HuH-7 (cell line): ENCODE measurements at regions not wholly inside any gene's neighbourhood (a gene's known extent, or its start where the extent isn't known, plus 50 kb on each side); places are given as distances from the start of the nearest gene placed in this dataset.

Experiments used
- DNase-seq: peaks from one replicate; pipeline ENCODE4 v3.0.0; 2011; ENCODE audit warnings: low spot score

GRCh38 chr11:19661827-19662226 is 50.8 kb upstream of the NAV2 start:
- DNase-seq, result no peak

GRCh38 chr11:19660076-19660475 is 52.6 kb upstream of the NAV2 start:
- DNase-seq, result no peak

DNA sequence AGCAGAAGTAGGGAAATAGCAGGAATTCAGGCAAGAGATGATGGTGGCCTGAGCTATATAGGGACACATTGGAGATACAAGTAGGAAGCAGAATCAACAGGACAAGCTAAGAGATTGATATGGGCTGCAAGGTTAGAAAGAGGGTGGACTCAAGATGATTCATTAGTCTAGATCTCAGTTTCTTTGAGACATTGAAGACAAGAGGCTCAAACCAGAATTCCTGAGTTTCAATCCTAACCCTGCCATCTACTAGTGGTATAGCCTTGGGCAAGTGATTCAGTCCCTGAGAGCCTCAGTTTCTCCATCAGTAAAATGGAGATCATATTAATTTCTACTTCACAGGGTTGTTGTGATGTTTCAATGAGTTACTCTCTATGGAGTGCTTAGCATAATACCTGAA is 53.1 kb upstream of the NAV2 start:
- no peak for DNase-seq

GRCh38 chr11:19658344-19658743 is 54.3 kb upstream of the NAV2 start:
- no peak for DNase-seq

DNA sequence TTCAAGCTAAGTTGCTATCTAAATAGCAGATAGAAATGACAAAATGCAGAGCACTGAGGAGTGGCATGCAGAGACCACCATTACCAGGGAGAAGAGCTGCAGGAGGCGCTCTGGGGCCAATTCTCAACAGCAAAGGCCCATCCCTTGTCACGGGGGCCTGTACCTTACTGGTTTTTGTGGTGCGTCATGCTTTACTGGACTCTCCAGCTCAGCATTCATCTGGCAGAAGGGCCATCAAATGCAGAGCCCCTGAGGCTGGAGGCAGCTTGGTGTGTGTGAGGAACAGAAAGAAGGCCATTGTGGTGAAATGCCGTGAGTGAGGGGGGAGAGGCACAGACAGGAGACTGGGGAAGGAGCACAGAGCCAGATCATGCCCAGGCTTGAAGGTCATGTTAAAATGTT is 56.5 kb upstream of the NAV2 start:
- no peak for DNase-seq

GRCh38 chr11:19652623-19653375 is 59.8 kb upstream of the NAV2 start:
- no peak for DNase-seq

GRCh38 chr11:19651653-19652052 is 61.0 kb upstream of the NAV2 start:
- no peak for DNase-seq

DNA sequence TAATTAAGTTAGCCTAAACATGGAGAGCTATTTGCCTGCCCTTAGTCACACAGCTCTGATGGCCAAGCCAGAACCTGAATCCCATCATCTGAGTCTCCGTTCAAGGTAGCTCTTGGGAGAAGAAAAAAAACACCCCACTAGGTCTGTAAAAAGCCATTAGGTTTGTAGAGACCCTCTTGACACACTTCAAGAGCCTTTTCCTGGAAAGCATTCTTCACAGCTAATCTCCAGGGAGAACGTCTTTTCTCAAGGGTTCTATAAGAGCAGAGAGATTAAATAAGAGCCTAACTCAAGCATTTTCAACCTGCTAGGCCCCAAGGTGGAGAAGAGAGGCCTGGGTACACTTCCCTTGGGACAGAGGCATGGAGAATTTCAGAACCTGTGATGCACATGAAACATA is 61.6 kb upstream of the NAV2 start:
- DNase-seq, result no peak

- no peak for DNase-seq
Observed at GRCh38 chr11:19650467-19650866, 62.2 kb upstream of the NAV2 start.

DNA sequence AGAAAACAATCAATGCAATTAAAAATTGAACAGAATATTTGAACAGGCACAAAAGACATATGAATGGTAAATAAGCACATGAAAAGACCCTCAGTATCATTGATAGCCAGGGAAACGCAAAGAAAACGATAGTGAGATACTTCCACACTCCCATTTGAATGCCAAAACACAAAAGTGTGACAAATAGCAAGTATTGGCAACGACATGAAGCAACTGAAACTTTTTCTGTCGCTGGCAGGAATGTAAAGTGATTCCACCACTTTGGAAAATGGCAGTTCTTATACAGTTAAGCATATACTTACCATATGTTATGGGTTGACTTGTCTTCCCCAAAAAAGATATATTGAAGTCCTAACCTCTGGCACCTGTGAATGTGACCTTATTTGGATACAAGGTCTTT is 62.9 kb upstream of the NAV2 start:
- DNase-seq, result no peak

- DNase-seq, result no peak
Observed at GRCh38 chr11:19648321-19648720, 64.3 kb upstream of the NAV2 start.

- no peak for DNase-seq
Observed at GRCh38 chr11:19647816-19648215, 64.8 kb upstream of the NAV2 start.

DNA sequence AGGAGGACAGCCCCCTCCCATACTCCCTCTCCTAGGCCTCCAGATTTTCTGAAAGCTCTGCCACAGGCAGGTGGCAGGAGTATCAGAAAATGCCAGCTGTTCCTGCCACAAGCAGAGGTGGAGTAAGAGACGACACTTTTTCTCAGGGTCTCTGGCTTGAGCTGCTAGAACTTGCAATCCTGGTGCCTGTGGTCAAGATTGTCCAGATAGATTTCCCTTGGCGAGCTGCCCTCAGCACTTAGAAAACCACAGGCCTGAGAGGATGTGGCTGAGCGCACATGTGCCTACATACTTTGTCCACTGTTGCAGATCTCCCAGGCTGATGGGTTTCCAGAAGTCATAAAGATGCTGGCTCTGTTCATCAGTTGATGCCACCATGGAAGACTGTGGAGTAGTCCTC is 65.7 kb upstream of the NAV2 start:
- no peak for DNase-seq

DNA sequence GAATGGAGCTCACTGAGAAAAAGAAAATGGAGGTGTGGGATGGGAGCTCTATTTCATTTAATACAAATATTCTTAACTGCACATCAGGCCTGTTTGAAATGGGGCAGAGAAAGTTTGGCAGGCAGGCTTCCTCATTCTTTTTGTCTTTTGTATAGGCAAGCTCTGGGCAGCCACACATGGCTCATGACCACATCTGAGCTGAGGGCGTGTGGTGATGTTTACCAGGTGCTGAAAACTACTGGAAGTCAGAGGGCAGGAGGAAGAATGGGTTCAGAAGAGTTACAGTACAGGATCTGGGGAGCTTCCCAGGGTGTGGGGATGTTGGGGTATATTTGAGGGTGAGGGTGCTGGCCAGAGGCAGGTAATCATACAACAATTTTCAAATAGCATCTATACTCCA is 66.3 kb upstream of the NAV2 start:
- DNase-seq, result no peak

DNA sequence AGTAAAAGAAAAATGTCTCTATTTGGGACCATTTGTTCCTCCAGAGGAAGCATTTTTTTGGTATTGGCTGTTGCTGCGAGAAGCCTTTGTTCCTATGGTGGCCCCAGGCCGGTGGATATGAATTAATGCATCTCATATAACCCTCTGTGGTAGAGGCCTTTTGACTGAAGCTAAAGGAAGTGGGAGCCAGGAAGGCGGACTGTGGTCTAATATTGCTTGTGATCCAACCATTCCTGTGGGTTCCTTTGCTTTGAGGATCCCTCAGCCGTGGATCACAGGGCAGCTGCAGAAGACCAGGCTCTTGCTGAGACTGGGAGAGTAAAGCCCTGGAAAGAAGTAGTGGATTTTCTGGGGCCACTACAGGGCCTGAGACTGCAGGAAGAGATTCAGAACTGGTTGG is 68.3 kb upstream of the NAV2 start:
- no peak for DNase-seq

GRCh38 chr11:19642185-19643158 is 70.2 kb upstream of the NAV2 start:
- no peak for DNase-seq

DNA sequence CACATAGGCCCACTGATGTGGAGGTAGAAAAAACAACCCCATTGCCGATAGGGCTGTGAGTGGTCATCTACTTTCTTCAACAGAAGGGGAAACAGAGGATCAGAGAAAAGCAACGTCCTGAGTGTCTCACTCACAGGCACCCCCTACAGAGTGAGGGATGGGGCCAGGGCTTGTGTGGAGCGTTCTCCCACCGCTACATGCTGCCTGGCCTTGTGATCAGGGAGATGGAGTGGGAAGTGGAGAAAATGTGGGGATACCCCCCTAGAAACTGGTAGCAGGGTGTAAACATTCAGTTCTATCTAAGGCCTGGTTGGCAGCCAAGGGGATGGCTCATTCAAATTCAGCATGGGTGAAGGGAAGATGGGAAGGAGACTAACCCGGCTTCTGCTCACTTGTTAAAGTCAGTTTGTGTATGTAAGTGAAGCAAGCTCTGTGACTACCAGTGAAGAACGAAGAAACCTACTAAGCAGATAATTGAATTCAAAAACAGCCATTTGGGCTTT is 73.0 kb upstream of the NAV2 start:
- no peak for DNase-seq

GRCh38 chr11:19635332-19635731 is 77.3 kb upstream of the NAV2 start:
- DNase-seq, result no peak

DNA sequence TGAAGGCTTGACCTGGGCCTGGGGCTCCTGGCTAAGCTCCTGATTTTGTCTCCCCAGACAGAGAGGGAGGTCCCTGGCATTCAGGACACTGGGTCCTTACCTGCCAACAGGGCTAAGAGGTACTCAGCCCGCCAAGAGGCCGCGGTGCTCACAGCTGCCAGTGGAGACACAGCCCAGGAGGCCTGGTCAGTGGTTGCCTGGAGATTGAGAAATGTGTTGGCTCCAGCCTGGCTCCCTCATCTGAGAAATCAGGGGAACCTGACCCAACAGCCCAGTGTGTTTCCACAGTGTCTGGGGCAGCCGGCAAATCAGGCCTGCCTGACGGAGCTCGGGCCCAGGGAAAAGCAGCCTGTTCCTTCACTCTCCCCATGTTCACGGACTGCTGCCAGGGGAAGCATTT is 79.4 kb upstream of the NAV2 start:
- DNase-seq, result no peak

- no peak for DNase-seq
Observed at GRCh38 chr11:19632499-19632834, 80.2 kb upstream of the NAV2 start.

DNA sequence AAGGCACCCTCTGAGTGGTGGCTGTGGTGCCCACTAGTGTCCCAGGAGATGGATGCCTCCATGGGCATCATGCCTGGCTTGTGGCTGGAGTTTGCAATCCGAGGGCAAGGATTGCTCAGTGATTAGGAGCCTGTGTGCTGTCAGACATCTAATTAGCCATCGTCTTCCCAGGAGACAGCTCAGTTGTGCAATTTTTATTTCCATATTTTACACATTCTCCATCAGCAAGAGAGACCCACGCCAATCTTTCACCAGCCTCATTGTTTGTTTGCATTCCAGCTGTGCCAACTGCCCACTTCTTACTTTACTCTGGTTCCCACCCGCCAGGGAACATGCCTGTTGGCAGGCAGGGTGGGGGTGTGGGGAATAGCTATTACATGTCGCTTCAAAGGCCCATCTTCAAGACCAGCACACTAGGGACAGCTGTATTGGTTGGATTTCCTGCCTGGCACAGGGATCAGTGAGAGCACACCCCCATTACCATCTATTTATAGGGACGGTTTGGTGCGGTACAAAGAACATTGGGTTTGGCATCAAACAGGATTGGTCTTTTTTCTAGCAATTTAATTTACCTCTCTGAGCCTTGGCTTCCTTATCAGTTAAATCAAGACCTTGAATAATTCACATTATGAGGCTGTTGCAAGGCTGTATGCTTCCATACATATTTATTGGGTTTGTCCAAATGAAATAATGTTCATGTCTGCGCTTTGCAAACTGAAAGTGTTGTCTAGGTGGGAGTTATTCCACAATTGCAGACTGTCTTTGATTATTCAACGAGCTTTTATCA is 80.7 kb upstream of the NAV2 start:
- DNase-seq, result no peak

- no peak for DNase-seq
Observed at GRCh38 chr11:19628018-19628417, 84.6 kb upstream of the NAV2 start.

GRCh38 chr11:19627566-19627965 is 85.1 kb upstream of the NAV2 start:
- DNase-seq, result no peak
